GM12892 (cell line): ENCODE measurements at regions not wholly inside any gene's neighbourhood (a gene's known extent, or its start where the extent isn't known, plus 50 kb on each side); places are given as distances from the start of the nearest gene placed in this dataset.

ENCODE experiments used
- POLR2A ChIP-seq: IDR thresholded peaks from 2 replicates; pipeline ENCODE4 v1.6.1; 2011; ENCODE audit warnings: low read depth, low read length, control low read depth
- POLR2AphosphoS5 ChIP-seq: IDR thresholded peaks from 2 replicates; pipeline ENCODE4 v1.6.1; 2011; ENCODE audit warnings: low read depth, low read length, control low read depth

DNA sequence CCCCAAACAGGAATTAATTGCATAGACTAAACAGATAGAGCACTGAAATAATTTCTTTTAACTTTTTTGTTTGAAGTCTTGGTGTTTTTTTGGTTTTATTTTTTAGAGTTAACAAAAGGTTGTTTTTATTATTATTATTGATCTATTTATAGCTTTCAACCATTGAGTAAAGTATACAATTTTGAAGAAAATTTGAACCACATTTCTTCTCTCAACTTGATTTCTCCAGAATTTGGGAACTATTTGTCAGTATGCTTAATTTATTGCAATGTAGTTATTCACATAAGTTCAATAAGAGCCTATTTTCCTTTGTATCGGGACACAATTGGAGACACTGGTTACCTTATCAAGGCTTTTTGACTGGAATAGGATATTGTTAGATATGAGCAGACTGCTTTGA is 1045.6 kb upstream of the PCDH9 start:
- TF ChIP-seq POLR2A (no peak), POLR2AphosphoS5 (no peak)
